Astrocyte of the cerebellum (primary cell): ENCODE measurements at regions not wholly inside any gene's neighbourhood (a gene's known extent, or its start where the extent isn't known, plus 50 kb on each side); places are given as distances from the start of the nearest gene placed in this dataset.

Experiments
- DNase-seq: peaks from one replicate; pipeline ENCODE4 v3.0.0-alpha.2; 2011; ENCODE audit warnings: low read depth
- H3K4me3 ChIP-seq: 2 replicates; pipeline ENCODE4 v1.5.1; 2011; ENCODE audit warnings: mild to moderate bottlenecking, low read depth, low read length, moderate library complexity
- in situ Hi-C: cut with HindIII; loops from 2 replicates; pipeline ENCODE4 v1.10.0; 2017; ENCODE audit warnings: low sequenced_read_pairs
- TF ChIP-seq, protein P1 (sequence below): IDR thresholded peaks from 2 replicates; pipeline ENCODE4 v1.5.1; 2012; ENCODE audit warnings: low read length, low read depth, moderate library complexity, mild to moderate bottlenecking; ENCODE audit errors: missing control alignments

- DNase-seq: no peak
- in situ Hi-C loops: no loop called here
- H3K4me3 ChIP-seq: no peak overlapping the region
- TF ChIP-seq, protein P1, sequence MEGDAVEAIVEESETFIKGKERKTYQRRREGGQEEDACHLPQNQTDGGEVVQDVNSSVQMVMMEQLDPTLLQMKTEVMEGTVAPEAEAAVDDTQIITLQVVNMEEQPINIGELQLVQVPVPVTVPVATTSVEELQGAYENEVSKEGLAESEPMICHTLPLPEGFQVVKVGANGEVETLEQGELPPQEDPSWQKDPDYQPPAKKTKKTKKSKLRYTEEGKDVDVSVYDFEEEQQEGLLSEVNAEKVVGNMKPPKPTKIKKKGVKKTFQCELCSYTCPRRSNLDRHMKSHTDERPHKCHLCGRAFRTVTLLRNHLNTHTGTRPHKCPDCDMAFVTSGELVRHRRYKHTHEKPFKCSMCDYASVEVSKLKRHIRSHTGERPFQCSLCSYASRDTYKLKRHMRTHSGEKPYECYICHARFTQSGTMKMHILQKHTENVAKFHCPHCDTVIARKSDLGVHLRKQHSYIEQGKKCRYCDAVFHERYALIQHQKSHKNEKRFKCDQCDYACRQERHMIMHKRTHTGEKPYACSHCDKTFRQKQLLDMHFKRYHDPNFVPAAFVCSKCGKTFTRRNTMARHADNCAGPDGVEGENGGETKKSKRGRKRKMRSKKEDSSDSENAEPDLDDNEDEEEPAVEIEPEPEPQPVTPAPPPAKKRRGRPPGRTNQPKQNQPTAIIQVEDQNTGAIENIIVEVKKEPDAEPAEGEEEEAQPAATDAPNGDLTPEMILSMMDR: no peak
Measured at GRCh38 chr12:66832997-66833396, 154.1 kb upstream of the GRIP1 start.

DNA sequence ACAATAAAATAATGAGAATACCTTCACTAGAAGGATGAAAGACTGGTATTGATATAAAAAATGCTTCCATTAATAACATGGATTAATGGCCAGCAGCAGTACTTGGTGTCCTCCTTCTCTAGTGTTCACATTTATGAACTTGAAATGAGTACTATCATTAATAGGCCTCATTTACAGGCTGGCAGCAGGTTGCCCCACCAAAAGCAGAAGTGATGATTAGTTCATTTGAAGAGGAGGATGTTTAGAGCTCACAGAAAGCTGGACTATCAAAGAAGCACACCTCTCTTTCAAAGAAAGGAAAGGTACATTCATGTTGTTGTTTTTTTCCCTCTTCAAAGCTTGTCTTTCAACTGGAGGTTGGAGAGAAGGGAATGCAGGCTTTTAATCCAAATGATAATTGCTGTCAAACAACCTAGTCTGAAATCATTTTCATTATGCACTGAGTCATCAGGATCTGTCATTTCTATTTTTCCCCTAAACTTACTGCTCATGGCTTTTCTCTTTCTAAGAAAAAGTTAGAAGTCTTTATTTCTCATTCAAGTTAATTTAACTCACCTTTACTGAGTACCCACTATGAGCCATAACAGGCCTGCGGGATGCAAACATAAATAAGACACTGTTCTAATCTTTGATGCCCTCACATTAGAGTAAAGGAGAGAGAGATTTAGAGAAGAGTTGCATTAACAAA lies 157.9 kb upstream of the GRIP1 start:
- TF ChIP-seq, protein P1: no peak
- in situ Hi-C loops: no loop called here
- no peak for DNase-seq
- H3K4me3 ChIP-seq: no peak overlapping the region

GRCh38 chr12:66837311-66837627 lies 158.4 kb upstream of the GRIP1 start:
- in situ Hi-C loops: no loop called here
- DNase-seq: no peak
- no peak overlapping the region for H3K4me3 ChIP-seq
- TF ChIP-seq, protein P1: no peak

GRCh38 chr12:66838366-66838765 lies 159.5 kb upstream of the GRIP1 start:
- in situ Hi-C loops: no loop called here
- TF ChIP-seq, protein P1: no peak
- H3K4me3 ChIP-seq: no peak overlapping the region
- DNase-seq: no peak

DNA sequence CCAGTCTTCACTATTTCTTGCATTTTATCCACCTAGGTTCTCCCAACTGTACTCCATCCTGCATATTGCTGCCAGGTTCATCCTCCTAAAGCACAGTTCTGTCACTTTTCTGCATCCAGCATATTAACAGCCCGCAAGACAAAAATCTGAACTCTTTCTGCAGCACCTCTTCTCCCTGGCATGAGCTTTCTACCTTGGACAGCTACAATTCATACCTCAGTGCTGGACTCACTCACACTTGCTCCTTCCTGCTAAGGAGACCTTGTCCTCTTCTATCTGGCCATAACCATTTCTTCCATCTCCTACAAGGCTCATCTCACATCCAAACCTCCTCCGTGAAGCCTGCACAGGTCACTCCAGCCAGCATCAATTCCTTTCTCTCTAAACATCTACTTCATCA lies 170.1 kb upstream of the GRIP1 start:
- DNase-seq: peak; percentile 1
- TF ChIP-seq, protein P1: no peak
- in situ Hi-C loops: no loop called here
- H3K4me3 ChIP-seq: no peak overlapping the region

GRCh38 chr12:66851134-66851533 lies 172.3 kb upstream of the GRIP1 start:
- no peak for DNase-seq
- in situ Hi-C loops: no loop called here
- no peak overlapping the region for H3K4me3 ChIP-seq
- TF ChIP-seq, protein P1: no peak
